HG03196 (cell line): ENCODE measurements at regions not wholly inside any gene's neighbourhood (a gene's known extent, or its start where the extent isn't known, plus 50 kb on each side); places are given as distances from the start of the nearest gene placed in this dataset.

Experiments
- ATAC-seq: cut with Tn5 transposase; IDR thresholded peaks from one replicate; pipeline ENCODE4 v1.9.1; 2021; ENCODE audit not compliant: unreplicated experiment

DNA sequence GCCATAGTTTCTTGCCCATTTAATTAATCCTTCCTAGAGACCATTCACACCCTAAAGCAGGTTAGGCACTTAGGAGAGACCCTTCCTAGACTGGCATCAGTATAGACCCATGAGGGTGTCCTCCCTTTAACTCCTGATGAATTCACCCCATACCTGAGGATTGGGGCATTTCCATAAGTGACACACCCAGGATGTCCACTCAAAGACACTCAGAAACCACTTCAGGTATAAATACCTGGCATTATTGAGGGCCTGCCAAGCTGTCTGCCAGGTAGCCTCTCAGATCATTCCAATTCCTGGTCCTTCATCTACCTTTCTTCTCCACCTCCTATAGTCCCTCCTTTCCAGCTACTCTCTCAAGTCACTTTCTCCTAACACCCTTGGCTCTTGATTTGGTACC, 57.5 kb upstream of the SLC14A2 start:
- no peak for ATAC-seq

DNA sequence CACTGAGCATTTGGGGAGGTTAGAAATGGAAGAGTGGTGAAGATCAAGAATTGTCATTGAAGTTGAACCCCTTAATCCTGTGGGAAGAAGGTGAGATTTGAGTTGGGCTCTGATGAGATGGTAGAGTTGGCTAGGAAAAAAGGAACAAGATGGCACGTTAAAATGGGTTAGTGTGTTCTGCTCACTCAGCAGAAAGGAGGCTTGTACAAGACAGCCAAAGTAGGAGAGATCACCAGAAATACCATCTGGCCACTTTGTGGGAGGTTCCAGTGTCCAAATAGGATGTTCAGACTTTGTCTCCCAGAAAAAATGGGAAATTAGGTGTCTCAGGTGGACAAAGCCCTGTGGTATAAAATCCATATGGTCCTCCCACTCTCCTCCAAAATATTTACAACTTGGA, 56.0 kb upstream of the SLC14A2 start:
- ATAC-seq, result no peak

DNA sequence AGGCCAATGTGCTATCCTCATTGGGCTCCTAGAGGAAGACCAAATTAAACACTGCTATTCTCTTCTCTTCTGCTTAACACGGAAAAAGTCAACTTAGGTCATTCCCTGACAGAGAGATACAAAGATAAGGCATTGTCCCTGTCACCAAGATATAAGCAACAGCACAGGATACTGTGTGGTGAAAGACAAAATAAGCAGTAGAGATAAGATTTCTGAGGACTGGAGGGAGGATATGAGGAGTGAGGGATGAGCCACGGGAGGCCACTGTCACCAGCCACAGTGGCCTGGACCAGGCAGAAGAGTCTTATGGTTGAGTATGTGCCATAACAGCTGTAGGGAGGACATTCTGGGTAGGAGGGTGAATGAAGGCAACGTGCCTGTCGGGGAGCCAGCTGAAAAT, 54.4 kb upstream of the SLC14A2 start:
- ATAC-seq, result no peak

DNA sequence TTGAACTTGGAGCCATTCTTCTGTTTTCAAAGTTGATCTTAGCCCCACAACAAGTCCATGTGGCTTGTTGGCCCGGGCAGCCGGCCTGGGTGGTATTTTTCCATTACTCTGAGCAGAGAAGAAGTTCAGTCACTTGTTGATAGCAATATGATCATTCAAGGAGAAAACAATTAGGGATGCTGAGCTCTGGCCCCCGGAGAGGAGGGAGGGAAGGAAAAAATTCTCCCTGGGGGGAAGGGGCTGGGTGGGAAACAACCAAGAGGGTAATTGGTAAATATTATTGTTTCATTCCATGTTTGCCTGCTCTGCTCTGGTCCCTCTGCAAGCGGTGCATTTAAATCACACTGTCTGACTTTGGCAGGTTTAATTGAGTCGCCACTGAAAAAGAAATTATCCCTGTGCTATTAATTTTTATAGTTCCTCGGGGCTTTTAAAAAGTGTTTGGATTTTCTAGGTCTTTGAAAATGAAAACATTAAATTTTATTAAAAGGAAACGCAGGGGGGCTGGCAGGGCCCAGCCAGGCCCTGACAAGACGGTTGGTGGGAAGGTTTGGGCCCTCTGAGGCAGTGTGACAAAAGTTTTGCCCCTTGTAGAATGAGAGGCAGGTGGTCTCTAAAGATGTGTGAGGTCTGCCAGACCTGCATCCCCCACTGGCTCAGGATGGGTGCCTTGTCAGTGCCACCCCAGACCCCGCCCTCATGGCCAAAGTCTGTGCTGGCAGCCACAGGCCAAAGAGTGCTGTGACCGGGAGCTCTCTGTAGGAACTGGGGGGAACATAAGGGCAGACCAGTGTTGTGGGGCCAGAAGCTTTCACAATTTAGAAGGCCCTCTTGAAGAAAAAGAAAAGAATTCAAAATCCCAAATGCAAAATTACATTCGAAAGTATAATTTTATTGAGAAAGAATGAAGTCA, 52.5 kb upstream of the SLC14A2 start:
- ATAC-seq, result no peak

DNA sequence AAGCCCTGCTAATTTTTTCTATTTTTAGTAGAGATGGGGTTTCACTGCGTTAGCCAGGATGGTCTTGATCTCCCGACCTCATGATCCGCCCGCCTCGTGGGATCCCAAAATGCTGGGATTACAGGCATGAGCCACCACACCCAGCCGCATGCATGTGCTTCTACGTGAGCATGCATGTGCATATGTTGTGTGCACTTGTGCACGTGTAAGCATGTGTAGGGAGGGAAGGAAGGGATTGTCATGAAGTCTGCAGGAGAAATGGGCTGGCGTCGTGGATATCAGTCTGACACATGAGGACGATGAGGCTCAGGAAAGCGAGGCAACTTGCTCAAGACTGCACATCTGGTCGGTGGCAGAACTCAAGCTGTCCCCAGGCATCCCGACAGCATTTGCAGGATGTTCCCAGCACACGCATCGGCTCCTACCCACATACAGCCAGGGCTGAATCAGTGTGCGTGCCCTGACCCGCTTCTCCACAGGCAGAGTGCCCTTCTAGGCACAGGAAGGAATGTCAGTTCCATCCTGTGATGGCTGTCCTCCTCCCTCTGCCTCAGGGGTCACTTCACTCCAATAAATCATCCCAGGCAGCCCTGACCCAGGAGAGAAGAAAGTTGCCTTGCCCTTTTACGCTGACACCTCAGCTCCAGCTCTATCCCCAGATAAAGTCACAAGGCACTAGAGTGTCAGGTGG, 49.9 kb upstream of the SLC14A2 start:
- ATAC-seq, result no peak
